C4-2B (cell line): ENCODE measurements at regions not wholly inside any gene's neighbourhood (a gene's known extent, or its start where the extent isn't known, plus 50 kb on each side); places are given as distances from the start of the nearest gene placed in this dataset.

ENCODE experiments used
- CTCF ChIP-seq: fragments of 450-650 bp; conservative IDR thresholded peaks from 2 replicates; pipeline ENCODE4 v1.5.1; 2017; ENCODE audit warnings: mild to moderate bottlenecking
- ZFX ChIP-seq: fragments of 450-650 bp; IDR thresholded peaks from 2 replicates; pipeline ENCODE4 v1.6.1; 2017

GRCh38 chr10:124249812-124250432 is 156.5 kb upstream of the CHST15 start:
- TF ChIP-seq ZFX (no peak), CTCF (no peak)
